HEK293T (cell line): ENCODE measurements at regions not wholly inside any gene's neighbourhood (a gene's known extent, or its start where the extent isn't known, plus 50 kb on each side); places are given as distances from the start of the nearest gene placed in this dataset.

Experiments
- BHLHE40 ChIP-seq: fragments of 450-650 bp; IDR thresholded peaks from 2 replicates; pipeline ENCODE4 v1.6.1; 2016; ENCODE audit warnings: mild to moderate bottlenecking, moderate library complexity, borderline replicate concordance
- TARDBP ChIP-seq: fragments of 450-650 bp; IDR thresholded peaks from 2 replicates; pipeline ENCODE4 v1.6.1; 2016

- TF ChIP-seq BHLHE40 = no peak
- TF ChIP-seq TARDBP = no peak
Measured at GRCh38 chr4:186368281-186368680, 102.3 kb downstream of the F11 start.
